ENCODE measurements at regions not wholly inside any gene's neighbourhood (a gene's known extent, or its start where the extent isn't known, plus 50 kb on each side); places are given as distances from the start of the nearest gene placed in this dataset.

DNA sequence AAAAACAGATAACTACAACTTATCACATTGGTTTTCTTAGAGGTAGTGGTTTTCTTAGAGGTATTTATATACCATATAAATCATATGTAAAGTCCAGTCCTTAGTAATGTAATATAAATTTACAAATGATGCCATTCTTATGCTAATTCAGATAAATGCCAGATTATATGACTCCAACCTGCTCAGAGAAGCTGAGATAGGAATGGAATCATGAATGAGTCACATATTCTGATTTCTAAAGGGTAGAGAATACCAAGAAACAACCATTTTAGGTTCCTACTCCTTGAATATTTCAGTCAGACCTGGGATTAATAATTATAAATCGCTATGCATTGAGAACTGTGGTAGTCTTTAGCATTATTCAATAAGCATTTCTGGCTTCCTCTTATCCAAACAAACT, 760.1 kb upstream of the NEGR1 start:
- TF ChIP-seq, protein P1, sequence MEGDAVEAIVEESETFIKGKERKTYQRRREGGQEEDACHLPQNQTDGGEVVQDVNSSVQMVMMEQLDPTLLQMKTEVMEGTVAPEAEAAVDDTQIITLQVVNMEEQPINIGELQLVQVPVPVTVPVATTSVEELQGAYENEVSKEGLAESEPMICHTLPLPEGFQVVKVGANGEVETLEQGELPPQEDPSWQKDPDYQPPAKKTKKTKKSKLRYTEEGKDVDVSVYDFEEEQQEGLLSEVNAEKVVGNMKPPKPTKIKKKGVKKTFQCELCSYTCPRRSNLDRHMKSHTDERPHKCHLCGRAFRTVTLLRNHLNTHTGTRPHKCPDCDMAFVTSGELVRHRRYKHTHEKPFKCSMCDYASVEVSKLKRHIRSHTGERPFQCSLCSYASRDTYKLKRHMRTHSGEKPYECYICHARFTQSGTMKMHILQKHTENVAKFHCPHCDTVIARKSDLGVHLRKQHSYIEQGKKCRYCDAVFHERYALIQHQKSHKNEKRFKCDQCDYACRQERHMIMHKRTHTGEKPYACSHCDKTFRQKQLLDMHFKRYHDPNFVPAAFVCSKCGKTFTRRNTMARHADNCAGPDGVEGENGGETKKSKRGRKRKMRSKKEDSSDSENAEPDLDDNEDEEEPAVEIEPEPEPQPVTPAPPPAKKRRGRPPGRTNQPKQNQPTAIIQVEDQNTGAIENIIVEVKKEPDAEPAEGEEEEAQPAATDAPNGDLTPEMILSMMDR (IDR thresholded peaks at IDR 0.05; ENCODE audit: borderline replicate concordance, extremely low read depth, low read length, poor library complexity, severe bottlenecking) = no peak
- no peak for TF ChIP-seq EZH2 (IDR thresholded peaks at IDR 0.05; ENCODE audit: borderline replicate concordance, low read depth, low read length, severe bottlenecking)
